ENCODE measurements at regions not wholly inside any gene's neighbourhood (a gene's known extent, or its start where the extent isn't known, plus 50 kb on each side); places are given as distances from the start of the nearest gene placed in this dataset.

GRCh38 chr9:88730780-88731179, 195.8 kb downstream of the NXNL2 start:
- no peak for TF ChIP-seq PRRX2 (CRISPR knock-in tag; IDR thresholded peaks at IDR 0.05)
- TF ChIP-seq CTCF (IDR thresholded peaks at IDR 0.05), result no peak
- TF ChIP-seq SP1 (CRISPR knock-in tag; conservative IDR thresholded peaks at IDR 0.05), result no peak
- no peak for TF ChIP-seq FOXP1 (CRISPR knock-in tag; IDR thresholded peaks at IDR 0.05; ENCODE audit: borderline replicate concordance)
- no peak for TF ChIP-seq USF1 (CRISPR knock-in tag; IDR thresholded peaks at IDR 0.05)

Measured in WTC11 (cell line).